ENCODE measurements at regions not wholly inside any gene's neighbourhood (a gene's known extent, or its start where the extent isn't known, plus 50 kb on each side); places are given as distances from the start of the nearest gene placed in this dataset.
"Not testable (repeated sequence)": the region's sequence is repeated elsewhere in the genome, so short reads cannot be mapped to it uniquely, and the experiment has no call there.

DNA sequence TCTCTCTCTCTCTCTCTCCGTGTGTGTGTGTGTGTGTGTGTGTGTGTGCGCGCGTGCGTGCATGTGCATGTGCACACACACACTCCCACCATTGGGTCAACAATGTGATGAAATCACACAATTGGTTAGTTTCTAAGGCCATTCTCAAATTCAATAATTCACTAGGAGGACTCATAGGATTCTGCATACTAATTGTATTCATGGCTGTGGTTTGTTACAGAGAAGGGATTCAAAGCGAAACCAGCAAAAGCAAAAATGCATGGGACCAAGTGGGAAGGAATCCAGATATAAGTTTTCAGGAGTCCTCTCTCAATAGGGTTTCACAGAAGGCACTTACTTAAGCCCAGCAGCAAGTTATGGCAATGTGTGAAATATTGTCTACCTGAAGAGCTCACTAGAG, 515.0 kb downstream of the PYDC2 start:
- DNase-seq: no peak

DNA sequence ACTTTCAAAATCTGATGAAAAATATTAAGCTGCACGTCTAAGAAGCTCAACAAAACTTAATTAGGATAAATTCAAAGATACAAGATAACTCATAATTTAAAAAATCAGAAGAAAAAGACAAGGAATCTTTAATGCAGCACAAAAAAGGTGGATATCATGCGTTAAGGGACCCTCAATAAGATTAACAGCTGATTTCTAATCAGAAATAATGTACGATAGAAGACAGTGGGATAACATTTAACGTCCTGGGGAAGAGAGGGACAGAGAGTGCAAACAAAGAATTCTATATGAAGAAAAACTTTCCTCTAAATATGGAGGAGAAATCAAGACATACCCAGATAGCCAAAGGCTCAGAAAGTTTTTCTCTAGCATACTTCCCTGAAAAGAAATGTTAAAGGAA, 519.5 kb downstream of the PYDC2 start:
- no peak for DNase-seq

DNA sequence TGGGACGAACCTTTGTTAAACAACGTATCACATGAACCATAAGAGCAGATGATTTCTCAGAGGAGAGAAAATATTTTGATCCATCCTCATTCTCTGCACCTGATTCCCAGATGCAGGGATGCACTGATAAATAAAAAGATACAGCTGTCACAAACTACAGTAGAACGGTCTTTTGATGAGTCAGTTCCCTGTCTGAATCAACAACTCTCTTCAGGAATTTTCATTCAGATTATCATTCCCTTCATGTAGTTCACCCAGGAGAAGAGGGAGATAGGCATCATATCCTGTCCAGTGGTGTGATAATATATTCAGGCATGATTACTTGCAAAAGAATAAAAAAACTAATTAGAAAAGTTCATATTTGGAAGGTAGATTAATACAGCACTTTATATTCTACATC, 521.5 kb downstream of the PYDC2 start:
- no peak for DNase-seq

DNA sequence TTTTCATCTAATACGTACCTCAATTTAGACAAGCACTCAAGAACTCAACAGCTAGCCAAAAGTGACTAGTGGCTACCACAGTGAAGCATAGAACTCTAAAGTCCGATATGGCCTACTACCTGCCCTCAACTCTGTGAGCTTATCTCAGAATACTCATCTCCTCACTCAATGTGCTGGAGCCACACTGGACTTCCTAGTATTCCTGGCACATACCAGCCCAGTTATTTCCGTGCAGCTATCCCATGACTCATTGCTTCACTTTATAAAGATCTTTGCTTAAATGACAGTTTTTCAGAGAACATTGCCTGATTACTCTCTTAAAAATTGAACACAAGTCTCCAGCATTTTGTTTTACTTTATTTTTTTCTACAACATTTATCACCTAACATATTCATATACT, 524.7 kb downstream of the PYDC2 start:
- DNase-seq: no peak

DNA sequence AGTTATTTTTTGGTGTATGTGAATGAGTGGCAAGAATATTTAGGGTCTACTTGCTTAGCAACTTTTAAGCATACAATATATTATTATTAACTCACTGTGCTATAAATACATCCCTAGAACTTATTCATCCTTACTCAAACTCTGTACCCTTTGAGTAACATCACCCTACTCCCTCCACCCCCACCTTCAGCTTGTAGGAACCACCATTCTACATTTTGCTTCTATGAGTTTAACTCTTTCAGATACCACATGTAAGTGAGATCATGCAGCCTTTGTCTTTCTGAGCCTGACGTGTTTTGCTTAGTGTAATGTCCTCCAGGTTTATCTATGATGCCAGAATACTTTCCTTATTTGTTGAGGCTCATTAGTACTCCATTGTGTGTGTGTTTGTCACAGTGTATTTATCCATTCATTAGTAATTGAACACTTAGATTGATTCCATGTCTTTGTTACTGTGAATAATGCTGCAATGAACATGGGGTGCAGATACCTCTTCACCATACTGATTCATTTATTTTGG, 526.9 kb downstream of the PYDC2 start:
- DNase-seq: no peak

DNA sequence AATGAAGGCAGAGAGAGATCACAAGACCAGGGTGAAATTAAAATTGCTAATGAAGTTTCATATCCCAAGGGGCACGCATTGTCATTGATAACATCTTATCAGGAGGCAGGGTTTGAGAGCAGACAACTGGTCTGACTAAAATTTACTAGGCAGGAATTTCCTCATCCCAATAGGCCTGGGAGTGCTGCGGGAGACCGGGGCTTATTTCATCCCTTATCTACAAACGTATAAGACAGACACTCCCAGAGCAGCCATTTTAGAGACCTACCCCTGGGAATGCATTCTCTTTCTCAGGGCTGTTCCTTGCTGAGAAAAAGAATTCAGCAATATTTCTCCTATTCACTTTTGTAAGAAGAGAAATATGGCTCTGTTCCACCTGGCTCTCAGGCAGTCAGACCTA, 533.0 kb downstream of the PYDC2 start:
- not testable (repeated sequence) for DNase-seq

DNA sequence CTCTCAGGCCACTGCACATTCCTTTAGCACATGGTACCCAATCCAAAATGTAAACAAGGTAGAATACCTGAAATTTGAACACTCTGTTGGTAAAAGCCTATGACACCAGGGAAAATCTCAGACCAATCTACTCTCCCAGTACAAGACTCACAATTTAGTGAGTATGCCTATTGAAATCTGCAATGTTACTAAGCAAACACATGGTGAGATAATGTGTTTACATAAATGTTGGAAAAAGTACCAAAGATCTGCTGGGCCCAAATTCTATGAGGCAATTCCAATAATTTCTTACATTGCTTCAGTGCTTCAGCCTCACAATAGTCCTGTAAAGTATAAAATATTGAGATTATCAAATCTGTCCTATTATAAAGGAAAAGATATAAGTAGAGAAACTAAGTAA, 536.1 kb downstream of the PYDC2 start:
- DNase-seq: no peak

DNA sequence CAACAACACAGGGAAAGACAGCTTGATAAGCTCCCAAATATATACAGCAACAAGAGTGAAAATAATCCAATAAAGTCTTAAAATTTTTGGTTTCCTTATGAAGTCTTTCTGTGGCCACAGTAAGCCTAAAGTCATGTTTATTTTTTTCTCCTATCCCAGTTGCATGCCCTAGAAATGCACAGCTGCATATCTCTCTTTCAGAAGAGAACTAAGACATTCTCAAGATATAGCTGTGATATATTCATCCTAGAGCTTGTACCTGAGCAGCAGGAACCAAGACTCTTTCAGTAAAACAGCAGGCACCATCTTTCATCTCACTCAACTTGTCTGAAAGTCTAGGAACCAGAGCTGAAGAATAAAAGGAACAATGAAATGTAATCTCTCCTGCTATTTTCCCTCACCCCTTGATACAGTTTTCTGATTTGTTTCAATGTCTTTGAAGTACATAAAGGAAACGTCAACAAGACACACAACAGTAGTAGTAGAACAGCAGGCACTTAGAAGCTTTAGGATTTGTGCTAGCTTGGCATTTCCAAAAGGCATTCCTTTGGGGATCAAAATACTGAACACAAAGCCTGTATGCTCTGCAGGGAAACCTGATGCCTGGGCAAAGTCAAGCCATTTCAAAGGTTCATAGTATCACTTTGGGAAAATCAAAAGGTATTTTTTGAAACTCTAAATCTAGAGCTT, 536.8 kb downstream of the PYDC2 start:
- DNase-seq: no peak

DNA sequence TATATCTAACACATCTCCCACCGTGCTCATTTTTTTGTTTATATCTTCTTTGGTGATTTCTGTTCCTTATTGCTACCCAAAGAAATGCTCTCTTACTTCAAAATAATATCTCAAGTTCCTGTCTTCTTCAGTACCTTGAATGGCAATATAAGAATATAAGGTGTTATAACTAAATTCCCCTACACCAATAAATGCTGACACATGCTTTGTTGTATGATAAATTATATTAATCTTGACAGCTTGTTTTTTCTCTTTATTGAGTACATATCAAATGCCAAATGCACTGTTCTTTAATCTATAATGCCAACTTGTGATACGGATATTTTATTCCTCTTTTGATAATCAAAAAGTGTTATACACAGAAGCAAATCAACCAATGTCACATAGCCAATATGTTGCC, 540.3 kb downstream of the PYDC2 start:
- DNase-seq: no peak

DNA sequence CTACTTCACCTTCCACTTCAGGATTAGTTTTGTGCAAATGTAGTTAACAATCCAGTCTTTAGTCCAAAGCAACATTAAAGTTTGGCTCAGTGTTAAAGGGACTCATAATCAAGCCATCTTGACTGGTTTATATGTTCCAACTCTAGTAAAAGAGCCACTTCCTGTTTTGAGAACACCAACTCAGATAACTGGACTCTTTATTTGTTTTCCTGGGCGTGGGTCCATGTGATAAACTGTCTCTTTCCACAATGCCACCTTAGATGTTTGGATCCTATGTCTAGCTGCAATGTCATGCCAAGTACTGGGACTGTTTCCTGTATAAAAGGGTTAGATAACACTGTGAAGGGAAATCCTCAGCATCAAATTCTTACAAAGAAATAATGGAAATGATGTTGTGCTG, 545.0 kb downstream of the PYDC2 start:
- DNase-seq: no peak

DNA sequence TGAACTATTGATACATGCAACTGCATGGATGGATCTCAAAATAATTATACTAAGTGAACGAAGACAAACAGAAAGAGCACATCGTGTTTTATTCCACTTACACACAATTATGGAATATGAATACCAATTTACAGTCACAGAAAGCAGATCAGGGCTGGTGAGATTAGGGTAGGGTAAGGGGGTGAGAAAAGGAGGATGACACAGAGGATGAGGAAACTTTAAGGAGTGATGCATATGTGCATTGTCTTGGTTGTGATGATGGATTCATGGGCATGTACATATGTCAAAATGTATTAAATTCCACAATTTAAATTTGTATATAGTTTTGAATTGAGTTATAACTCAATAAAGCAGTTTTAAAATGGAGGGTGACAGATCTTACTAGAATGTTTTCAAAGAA, 548.9 kb downstream of the PYDC2 start:
- DNase-seq: no peak

DNA sequence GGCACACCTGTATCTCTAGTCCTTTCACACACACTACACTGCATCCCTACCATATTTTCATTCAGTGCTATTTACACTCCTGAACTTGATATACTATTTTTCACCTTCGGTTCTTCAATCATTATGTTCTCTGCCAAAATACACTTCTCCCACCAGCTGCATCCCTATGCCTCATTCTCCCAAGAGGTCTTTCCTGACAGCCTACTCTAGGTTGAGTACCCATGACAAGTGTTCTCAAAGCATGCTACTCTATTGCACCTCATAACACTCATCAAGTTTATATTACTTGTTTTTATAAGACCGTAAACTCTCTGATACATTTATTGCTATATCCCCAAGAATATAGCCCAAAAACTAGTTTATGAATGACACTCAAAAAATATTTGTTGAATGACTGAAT, 549.5 kb downstream of the PYDC2 start:
- DNase-seq: no peak

DNA sequence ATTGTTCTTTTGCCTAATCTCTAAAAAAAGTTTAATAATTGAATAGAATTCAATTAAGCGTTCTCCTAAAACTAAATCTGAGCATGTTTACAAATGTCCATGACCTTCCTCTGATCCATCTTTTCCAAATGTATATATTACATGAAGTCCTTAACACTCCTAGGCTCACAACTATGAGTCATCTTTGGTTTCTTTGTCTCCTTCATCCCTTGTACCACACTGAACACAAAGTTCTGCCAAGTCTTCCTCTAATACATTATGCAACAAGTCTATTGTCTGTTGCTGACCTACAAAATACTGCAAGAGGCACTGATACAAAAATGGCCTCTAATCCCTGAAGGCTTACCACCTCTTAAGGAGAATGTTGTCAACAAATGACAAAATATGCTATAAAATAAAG, 550.2 kb downstream of the PYDC2 start:
- DNase-seq: no peak

DNA sequence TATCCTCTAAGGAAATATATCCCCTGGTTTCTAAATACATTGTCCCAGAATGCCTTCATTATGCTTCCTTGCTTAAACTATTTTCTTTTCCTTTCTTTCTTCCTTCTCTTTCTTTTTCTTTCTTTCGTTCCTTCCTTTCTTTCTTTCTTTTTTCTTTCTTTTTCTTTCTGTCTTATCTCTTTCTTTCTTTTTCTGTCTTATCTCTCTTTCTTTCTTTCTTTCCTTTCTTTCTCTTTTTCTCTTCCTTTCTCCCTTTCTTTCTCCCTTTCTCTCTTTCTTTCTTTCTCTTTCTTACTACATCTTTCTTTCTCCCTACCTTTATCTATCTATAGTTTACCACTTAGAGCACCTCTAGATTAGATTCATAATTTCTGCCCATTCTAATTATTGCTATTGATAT, 552.1 kb downstream of the PYDC2 start:
- DNase-seq: no peak

DNA sequence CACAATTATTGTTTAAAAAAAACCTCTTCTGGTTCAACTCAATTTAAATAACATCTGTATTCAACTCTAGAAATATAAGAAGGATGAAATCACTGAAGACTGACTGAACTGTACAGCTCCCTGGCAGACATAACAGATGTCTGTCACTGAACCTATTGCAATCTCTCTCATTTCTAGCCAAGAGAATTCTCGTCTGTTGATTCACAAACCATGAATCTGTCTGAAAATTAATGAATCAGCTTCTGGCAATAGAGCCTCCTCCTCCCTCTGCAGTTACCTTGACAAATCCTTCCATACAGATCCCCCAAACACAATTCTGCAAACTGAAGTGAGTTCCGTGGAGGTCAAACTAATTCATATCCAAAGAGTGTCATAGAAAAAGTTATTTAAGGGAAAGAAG, 561.4 kb downstream of the PYDC2 start:
- no peak for DNase-seq

DNA sequence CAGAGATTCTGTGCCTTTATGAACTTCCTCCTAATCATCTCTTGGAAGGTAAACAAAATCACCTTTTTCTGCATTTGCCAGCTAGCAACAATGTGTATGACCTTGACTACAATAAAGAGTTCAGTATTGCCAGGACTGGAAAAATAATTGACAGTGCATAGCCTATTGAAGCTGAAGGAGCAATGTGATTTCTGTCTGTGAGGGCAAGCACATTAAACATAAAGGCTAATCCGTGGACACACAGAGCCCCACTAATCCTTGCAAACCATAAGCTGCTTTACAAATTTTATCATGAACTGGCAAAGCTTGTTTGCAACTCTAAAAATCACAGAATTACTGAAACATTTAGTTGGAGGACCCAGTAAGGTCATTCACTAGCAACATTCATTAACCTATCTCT, 563.8 kb downstream of the PYDC2 start:
- DNase-seq: no peak

DNA sequence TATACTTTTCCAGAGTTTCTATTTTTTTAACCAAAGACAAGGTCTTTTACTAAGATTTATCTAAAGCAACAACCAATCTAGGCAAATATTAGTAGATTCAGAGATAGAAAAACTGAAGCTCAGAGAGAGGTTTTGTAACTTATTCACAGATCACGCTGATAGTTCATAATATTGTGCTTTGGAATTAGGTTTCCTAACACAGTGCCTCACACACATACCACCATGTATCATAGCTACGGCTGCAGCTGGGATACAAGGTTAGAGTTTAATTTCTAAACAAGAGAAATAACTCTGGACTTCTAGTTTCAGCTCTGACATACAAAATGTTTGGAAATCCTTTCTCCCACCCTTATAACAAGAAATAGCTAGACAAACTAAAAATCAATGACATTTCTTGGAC, 565.7 kb downstream of the PYDC2 start:
- DNase-seq: no peak

DNA sequence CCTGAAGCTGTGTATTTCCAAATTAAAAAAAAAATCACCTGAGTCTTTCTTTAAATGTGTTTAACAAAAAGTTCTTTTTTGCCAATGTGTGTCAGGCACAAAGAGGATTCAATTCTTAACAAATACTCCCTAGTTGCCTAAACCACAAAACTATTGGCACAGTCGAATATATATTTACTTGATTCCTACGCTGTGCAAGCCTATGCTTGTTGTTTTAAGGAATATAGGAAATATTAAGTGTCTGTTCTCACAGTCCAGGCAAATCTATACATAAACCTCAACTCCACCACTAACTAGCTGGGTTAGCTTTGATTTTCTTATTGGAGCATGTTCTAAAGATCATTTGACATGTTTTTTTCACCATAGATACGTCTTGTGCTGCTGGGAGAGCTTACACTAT, 571.0 kb downstream of the PYDC2 start:
- no peak for DNase-seq

DNA sequence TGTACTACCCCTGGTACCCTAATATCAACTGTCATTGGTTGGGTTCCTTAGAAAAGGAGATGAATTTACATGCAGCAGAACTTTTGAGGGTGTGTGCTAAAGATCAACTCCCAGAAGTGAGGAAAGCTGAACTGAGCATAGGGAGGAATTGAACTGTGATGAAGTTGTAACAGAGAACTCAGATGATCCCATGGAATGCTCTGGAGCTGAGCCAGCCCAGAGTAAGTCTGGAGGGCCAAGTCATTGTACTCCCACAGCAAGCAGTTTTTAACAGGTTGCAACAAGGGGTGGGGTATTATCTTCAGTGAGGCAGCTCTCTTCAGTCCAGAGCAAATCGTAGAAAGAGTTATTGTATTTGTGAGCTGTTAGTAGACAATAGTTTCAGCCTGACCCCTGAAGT, 572.3 kb downstream of the PYDC2 start:
- no peak for DNase-seq

DNA sequence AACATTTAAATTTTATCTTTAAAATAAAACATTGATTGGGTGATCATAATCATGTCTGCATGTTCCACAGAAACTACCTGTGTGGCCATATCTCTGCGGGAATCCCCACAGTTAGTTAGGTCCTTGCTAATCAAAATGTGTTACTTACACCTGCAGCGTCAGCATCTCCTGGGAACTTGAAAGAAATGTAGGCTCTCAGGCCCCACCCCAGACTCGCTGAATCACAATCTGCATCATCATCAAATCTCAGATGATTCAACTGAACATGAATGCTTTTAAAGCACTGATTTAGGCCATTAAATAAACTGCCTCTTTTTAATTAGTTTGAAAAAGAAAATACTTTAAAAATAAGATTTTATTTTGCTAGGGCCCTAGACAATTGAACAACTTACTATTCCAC, 577.8 kb downstream of the PYDC2 start:
- no peak for DNase-seq

DNA sequence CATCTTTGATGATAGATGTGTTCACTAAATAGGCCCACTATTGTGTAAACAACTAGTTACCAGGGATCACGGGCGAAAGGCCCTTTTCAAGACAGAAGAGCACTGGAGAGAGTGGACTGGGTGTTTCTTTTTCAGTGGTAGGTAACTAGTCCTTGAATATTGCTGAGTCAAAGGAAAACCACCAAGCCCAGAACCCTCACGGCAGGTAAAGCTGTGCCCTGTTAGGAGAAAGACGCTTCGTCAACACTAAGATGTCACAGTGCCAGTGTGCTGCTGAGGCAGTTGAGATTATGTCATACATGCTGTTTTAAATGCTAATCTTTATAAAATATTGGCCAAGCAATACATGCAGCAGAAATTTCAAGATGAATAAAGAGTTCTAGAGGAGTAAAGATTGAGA, 578.6 kb downstream of the PYDC2 start:
- DNase-seq: no peak

DNA sequence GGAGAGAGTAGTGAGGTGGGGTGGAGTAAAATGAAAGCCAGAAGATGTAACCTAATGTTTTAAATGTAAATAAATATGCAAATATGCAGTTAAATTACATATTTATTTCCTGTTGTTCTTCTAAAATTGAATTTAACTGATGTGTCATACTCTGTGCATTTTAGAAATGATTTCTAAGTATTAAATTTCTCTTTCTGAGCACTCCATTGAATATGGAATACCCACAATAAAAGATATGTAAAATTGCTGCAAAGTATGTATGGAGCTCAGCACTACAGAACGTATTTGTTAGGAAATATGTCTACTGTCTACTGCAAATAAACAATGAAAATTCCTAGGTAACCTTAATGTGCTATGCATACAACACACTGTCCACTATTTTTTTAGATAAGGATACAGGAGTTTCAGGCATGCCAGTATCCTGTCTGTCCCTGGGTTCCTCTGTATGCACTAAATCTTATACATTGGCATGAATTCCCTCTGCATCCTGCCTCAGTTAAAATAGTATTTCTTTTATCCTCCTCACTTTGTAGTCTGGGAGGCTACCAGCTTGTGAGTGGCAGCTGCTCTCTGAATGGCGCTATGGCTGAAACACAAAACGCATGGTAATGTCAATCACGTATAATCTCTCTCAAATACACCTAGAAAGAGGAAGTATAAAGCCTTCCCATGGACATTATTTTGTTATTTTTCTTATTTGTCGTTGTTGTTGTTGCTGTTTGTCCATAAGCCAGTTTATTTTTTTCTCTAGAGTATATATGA, 579.5 kb downstream of the PYDC2 start:
- DNase-seq: no peak

DNA sequence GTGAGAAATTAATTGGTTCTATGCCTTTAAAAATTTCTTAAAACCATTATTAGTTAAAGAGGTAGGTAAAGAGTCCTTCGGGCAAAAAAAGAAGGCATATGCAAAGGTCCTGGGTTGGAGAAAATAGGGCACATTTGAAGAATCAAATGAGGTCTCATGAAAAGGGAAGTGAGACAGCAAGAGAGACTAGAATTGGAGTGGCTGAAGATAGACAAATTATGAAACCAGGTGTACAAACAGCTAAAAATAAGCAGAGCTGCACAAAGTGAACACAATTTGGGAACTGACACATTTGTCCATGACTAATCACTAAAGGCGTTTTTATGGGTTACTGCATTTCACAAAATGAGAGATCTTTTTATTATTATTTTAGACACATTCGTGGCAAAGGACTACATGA, 581.2 kb downstream of the PYDC2 start:
- no peak for DNase-seq

DNA sequence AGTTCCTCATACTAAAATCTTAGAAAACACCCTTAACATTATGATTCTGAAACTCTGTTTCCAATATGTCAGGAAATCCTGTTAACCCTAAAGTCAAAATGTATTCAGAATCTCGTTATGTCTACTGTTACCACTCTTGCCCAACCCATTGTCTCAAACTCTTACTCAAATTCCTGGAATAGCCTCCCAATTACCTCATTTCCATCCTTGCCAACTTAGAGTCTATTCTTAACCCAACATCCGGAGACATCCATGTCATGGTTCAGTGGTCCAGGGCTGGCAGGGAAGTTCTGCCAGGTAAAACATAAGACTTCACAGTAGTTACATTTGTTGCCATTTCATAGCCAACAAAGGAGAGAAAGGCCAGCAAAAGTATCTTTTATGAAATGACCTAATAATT, 593.9 kb downstream of the PYDC2 start:
- DNase-seq: no peak

DNA sequence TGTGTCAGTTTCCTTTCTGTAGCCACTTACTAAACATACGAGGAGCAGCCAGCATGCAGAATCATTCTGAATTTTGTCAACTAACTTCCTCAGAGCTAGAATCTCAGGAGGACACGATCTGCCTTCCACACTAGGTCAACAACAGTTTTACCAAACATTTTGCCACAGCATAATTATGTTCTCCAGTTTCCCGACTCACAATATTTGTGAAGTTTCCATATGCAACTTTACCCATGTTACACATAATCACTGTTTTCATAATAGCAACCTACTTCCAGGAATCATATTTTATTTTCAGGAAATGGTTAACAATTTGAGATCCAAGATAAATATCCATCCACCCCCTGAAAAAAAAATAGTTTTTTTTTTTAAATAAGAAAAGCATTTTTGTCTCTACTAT, 595.0 kb downstream of the PYDC2 start:
- no peak for DNase-seq
